ENCODE measurements at regions not wholly inside any gene's neighbourhood (a gene's known extent, or its start where the extent isn't known, plus 50 kb on each side); places are given as distances from the start of the nearest gene placed in this dataset.
"Not testable (repeated sequence)": the region's sequence is repeated elsewhere in the genome, so short reads cannot be mapped to it uniquely, and the experiment has no call there.

DNA sequence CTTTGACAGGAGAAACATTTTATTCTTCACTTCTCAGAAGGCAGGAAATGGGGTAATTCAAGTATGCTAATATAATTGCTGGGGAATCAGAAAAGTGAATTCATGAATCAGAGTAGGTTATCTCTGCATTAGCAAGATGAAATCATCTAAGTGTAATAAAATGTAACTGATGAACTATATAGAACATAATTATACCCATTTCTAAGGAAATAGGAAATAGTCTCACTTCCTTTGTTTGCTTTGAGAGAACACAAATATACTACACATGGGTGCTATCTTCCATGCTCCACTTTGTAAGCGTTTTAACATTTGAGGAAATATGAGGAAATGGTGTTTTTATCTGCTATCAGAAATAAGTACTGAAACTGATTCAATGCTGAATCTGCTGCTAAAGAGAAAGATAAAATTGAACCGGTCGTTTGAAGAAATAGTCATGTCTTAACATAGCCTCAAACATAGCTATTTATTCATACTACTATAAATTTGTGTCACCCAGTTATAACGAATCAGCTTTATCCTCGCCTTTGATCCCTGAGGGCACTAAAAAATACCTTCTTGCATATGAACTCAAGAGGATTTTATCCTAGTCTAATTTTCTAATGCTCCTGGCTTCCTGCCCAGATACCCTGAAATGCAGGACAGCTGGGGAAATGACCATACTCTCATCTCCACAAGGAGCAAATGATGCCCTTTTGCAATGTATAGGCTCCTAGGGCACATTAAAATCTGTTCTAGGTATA lies 696.0 kb downstream of the C12orf50 start:
- TF ChIP-seq, protein P1, sequence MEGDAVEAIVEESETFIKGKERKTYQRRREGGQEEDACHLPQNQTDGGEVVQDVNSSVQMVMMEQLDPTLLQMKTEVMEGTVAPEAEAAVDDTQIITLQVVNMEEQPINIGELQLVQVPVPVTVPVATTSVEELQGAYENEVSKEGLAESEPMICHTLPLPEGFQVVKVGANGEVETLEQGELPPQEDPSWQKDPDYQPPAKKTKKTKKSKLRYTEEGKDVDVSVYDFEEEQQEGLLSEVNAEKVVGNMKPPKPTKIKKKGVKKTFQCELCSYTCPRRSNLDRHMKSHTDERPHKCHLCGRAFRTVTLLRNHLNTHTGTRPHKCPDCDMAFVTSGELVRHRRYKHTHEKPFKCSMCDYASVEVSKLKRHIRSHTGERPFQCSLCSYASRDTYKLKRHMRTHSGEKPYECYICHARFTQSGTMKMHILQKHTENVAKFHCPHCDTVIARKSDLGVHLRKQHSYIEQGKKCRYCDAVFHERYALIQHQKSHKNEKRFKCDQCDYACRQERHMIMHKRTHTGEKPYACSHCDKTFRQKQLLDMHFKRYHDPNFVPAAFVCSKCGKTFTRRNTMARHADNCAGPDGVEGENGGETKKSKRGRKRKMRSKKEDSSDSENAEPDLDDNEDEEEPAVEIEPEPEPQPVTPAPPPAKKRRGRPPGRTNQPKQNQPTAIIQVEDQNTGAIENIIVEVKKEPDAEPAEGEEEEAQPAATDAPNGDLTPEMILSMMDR (optimal IDR thresholded peaks at IDR 0.05 in 1 of 3, IDR thresholded peaks at IDR 0.05 in 1 of 3, conservative IDR thresholded peaks at IDR 0.05 in 1 of 3; ENCODE audit: extremely low read depth in 1 of 3, insufficient read depth in 2 of 3, low read length in 3 of 3) = no peak
- TF ChIP-seq EZH2 (IDR thresholded peaks at IDR 0.05; ENCODE audit: low read length) = no peak
- no peaks in the 10 kb centered on the region for H3K79me2 ChIP-seq (ENCODE audit: control insufficient read depth, insufficient read depth, low read length)
- no peak overlapping the region for H3K9ac ChIP-seq (ENCODE audit: control insufficient read depth, extremely low read depth, insufficient read depth, low read length)
- no peak overlapping the region for H3K4me3 ChIP-seq (ENCODE audit: control insufficient read depth in 2 of 3, extremely low read depth in 1 of 3, insufficient read depth in 2 of 3, low read depth in 1 of 3, low read length in 3 of 3)
- no peak for DNase-seq (ENCODE audit: low read depth, low spot score)
- H3K36me3 ChIP-seq (ENCODE audit: control insufficient read depth in 2 of 2, extremely low read depth in 1 of 2, insufficient read depth in 2 of 2, low read length in 2 of 2) = no peaks in the 10 kb centered on the region
- dilution Hi-C loops (cut with MboI; ENCODE audit: extremely low pct_ligation_motif_present, low sequenced_read_pairs) = no loop called here
- no peaks in the 10 kb centered on the region for H3K9me1 ChIP-seq (ENCODE audit: control insufficient read depth, extremely low read depth, insufficient read depth, low read length)
- no peaks in the 10 kb centered on the region for H4K20me1 ChIP-seq (ENCODE audit: control insufficient read depth, extremely low read depth, insufficient read depth, low read length)
- no peak overlapping the region for H3K27ac ChIP-seq (ENCODE audit: control insufficient read depth, insufficient read depth, low read length)
- FAIRE-seq = no peak
- no peaks in the 10 kb centered on the region for H3K27me3 ChIP-seq (ENCODE audit: control insufficient read depth, extremely low read depth, insufficient read depth, low read length)
- no peaks in the 10 kb centered on the region for H3K4me1 ChIP-seq (ENCODE audit: control insufficient read depth, extremely low read depth, insufficient read depth, low read length)
- no peak overlapping the region for H3K4me2 ChIP-seq (ENCODE audit: control insufficient read depth, extremely low read depth, insufficient read depth, low read depth, low read length)
- peak overlapping the region; percentile 27 for H2AFZ ChIP-seq (ENCODE audit: control insufficient read depth, low read length)
- H3K9me3 ChIP-seq (ENCODE audit: control insufficient read depth, low read depth, low read length) = no peaks in the 10 kb centered on the region

- H2AFZ ChIP-seq (ENCODE audit: control insufficient read depth, low read length); H3K79me2 ChIP-seq (ENCODE audit: control insufficient read depth, insufficient read depth, low read length); H3K4me2 ChIP-seq (ENCODE audit: control insufficient read depth, extremely low read depth, insufficient read depth, low read depth, low read length); H3K27me3 ChIP-seq (ENCODE audit: control insufficient read depth, extremely low read depth, insufficient read depth, low read length); H3K9me1 ChIP-seq (ENCODE audit: control insufficient read depth, extremely low read depth, insufficient read depth, low read length); FAIRE-seq; H3K27ac ChIP-seq (ENCODE audit: control insufficient read depth, insufficient read depth, low read length); H3K9ac ChIP-seq (ENCODE audit: control insufficient read depth, extremely low read depth, insufficient read depth, low read length); DNase-seq (ENCODE audit: low read depth, low spot score); H3K9me3 ChIP-seq (ENCODE audit: control insufficient read depth, low read depth, low read length); dilution Hi-C loops (cut with MboI; ENCODE audit: extremely low pct_ligation_motif_present, low sequenced_read_pairs); H3K4me1 ChIP-seq (ENCODE audit: control insufficient read depth, extremely low read depth, insufficient read depth, low read length); H4K20me1 ChIP-seq (ENCODE audit: control insufficient read depth, extremely low read depth, insufficient read depth, low read length); H3K36me3 ChIP-seq (ENCODE audit: control insufficient read depth in 2 of 2, extremely low read depth in 1 of 2, insufficient read depth in 2 of 2, low read length in 2 of 2); H3K4me3 ChIP-seq (ENCODE audit: control insufficient read depth in 2 of 3, extremely low read depth in 1 of 3, insufficient read depth in 2 of 3, low read depth in 1 of 3, low read length in 3 of 3): not testable (repeated sequence)
Observed at GRCh38 chr12:87330071-87330555, 699.1 kb downstream of the C12orf50 start.

All from keratinocyte (primary cell).